D721Med (cell line): ENCODE measurements at regions not wholly inside any gene's neighbourhood (a gene's known extent, or its start where the extent isn't known, plus 50 kb on each side); places are given as distances from the start of the nearest gene placed in this dataset.

Source experiments
- DNase-seq: peaks from one replicate; pipeline ENCODE4 v3.0.0; 2011; ENCODE audit warnings: low spot score; ENCODE audit not compliant: insufficient read length
- FAIRE-seq: peaks from 2 replicates; lab custom pipeline; 2011; peaks lifted over from hg19 to GRCh38; lab: Jason Lieb, UNC
- TF ChIP-seq, protein P1 (sequence below): IDR thresholded peaks from 2 replicates; pipeline ENCODE4 v1.5.1; 2012; ENCODE audit warnings: mild to moderate bottlenecking, control low read depth; ENCODE audit not compliant: insufficient read depth; ENCODE audit errors: missing control alignments

DNA sequence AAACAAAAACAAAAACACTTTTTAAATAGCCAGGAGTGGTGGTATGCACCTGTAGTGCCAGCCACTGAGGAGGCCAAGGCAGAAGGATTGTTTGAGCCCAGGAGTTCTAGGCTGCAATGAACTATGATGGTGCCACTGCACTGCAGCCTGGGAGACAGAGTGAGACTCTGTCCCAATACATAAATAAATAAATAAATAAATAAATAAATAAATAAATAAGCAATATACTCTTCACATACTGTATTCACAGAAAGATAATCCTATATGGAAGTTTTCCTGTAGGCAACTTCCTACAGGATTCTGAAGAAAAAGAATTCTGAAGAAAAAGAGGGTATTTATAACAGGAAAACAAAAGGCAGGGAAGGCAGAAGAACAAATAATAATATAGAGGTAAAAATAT lies 293.3 kb upstream of the GRIA3 start:
- no peak for FAIRE-seq
- no peak for DNase-seq
- TF ChIP-seq, protein P1, sequence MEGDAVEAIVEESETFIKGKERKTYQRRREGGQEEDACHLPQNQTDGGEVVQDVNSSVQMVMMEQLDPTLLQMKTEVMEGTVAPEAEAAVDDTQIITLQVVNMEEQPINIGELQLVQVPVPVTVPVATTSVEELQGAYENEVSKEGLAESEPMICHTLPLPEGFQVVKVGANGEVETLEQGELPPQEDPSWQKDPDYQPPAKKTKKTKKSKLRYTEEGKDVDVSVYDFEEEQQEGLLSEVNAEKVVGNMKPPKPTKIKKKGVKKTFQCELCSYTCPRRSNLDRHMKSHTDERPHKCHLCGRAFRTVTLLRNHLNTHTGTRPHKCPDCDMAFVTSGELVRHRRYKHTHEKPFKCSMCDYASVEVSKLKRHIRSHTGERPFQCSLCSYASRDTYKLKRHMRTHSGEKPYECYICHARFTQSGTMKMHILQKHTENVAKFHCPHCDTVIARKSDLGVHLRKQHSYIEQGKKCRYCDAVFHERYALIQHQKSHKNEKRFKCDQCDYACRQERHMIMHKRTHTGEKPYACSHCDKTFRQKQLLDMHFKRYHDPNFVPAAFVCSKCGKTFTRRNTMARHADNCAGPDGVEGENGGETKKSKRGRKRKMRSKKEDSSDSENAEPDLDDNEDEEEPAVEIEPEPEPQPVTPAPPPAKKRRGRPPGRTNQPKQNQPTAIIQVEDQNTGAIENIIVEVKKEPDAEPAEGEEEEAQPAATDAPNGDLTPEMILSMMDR = no peak

DNA sequence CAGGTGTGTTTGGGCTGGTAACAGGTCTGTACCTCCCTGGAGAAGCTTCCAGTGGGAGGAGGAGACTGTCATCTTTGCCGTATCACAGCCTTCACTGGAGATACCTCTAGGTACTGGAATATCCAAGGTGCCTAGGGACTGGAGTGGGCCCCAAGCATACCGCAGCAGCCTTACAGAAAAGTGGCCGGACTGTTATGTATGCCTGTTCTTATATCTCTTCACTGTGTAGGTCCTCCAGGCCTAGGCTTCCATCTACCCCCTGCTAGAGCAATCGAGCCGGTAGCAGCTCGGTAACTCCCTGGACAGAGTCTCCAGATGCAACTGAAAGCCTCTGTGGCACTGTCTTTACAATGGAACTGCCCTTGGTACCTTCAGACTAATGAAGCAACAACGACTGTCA lies 277.4 kb upstream of the GRIA3 start:
- DNase-seq (no peak), FAIRE-seq (no peak)
- TF ChIP-seq, protein P1 = no peak

DNA sequence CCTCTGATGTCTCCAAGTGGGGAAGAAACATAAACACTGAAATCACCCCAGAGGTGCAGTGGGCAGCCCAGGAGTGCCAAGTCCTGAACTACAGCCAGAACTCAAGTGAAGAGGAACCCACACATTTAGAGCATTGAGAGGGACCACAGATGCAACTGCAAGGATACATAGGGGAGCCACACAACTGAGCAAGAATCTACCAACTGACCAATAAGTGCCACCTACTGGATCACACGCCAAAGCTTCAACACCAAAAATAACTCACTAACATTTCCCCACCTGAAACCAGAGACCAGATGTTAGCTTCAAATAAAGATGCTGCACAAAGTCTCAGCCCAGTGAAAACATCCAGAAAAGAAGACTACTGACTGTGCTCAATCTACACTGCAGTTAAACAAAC lies 276.7 kb upstream of the GRIA3 start:
- FAIRE-seq = no peak
- TF ChIP-seq, protein P1 = no peak
- no peak for DNase-seq

DNA sequence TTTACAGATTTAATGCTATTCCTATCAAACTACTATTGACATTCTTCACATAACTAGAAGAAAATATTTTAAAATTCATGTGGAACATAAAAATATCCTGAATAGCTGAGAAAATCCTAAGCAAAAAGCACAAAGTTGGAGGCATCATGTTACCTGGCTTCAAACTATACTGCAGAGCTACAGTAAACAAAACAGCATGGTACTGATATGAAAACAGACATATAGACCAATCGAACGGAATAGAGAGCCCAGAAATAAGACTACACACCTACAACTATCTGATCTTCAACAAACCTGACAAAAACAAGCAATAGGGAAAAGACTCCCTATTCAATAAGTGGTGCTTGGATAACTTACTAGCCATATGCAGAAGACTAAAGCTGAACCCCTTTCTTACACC lies 273.4 kb upstream of the GRIA3 start:
- no peak for FAIRE-seq
- TF ChIP-seq, protein P1 = no peak
- no peak for DNase-seq

DNA sequence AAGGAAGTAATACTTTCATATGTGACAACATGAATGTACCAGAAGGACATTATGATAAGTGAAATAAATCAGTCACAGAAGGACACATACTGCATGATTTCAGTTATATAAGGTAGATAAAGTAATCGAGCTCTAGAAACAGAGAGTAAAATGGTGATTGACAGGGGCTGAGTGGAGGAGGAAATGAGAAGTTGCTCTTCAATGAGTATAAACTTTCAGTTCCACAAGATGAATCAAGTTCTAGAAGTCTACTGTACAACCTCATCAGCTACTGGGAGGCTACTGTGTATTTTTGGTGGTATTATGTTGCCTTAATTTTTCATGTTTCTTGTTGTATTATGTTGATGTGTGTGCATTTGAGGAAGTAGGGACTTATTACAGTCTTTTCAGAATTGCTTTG lies 270.9 kb upstream of the GRIA3 start:
- DNase-seq (no peak), FAIRE-seq (no peak)
- TF ChIP-seq, protein P1 = no peak

DNA sequence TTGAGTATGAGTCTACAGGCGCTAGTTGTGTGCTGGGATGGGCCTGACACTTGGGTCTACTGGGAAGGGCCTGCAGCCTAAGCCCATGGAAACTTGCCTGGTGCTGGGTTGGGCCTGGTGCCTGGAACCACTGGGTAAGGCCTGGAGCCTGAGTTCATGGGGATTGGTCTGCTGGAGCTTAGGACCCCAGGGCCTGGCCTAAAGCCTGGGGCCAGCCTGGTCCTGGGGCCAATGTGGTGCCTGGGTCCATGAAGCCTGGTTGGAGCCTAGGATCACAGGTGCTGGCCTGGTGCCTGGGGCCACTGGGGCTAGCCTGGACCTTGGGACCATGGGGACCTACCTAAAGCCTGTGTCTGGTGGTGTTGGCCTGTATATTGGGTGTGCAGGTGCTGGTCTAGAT lies 270.3 kb upstream of the GRIA3 start:
- TF ChIP-seq, protein P1 = no peak
- FAIRE-seq = no peak
- no peak for DNase-seq

DNA sequence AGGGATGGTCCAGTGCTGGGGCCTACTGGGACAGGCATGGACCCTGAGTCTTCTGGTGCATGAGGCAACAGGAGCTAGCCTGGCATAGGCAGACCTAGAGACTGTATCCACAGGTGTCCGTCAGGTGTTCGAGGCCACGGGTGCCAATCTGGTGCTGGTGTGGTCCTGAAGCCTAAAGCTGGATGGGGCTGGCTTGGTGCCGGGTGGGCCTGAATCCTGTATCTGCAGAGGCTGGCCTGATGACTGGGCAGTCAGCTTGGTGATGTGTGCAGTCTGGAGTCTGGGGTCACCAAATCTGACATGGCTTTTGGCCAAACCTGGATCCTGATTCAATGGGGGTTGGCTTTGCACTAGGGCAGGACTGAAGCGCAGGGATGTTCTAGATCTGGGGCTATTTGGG lies 269.8 kb upstream of the GRIA3 start:
- DNase-seq (no peak), FAIRE-seq (no peak)
- TF ChIP-seq, protein P1 = no peak
